HT-29 (cell line): ENCODE measurements at regions not wholly inside any gene's neighbourhood (a gene's known extent, or its start where the extent isn't known, plus 50 kb on each side); places are given as distances from the start of the nearest gene placed in this dataset.
"Not testable (repeated sequence)": the region's sequence is repeated elsewhere in the genome, so short reads cannot be mapped to it uniquely, and the experiment has no call there.

Experiments used
- DNase-seq: peaks from one replicate; pipeline ENCODE4 v3.0.0-alpha.2; 2015; ENCODE audit warnings: low spot score

DNA sequence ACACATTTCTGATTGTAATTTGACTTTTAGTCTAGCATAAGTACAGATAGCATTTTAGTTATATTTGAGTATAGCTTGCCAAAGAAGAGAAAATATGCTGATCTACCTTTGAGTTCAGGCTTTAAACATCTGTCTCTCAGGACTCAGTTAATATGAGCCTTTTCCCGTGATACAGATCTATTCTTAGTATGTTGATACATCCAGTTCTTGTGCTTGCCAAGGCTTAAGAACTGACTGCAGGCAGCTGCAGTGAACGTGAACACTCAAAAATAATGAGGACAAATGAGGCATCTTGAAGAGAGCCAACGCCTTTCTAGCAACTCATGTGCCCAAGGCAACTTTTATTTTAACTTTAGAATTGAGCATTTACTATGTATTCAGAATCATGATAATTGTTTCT is 325.5 kb downstream of the SI start:
- DNase-seq = no peak

DNA sequence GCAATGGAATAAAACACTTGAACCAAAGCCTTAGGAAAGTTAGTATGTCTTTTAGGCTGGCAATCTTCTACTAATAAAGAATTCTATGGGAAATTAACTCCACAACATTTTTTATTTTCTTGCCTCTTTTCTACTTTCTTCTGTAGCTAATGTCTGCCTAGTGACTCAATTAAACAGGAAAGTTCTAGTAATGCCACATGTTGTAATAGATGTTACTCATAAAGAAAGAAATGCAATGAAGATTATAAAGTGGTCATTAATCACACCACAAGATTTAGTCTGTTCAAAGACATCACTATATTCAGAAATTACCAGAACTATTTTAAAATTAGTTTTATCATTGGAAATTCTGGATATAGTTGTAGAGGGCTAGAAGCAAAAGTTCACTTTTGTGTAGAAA is 329.7 kb downstream of the SI start:
- DNase-seq = no peak

DNA sequence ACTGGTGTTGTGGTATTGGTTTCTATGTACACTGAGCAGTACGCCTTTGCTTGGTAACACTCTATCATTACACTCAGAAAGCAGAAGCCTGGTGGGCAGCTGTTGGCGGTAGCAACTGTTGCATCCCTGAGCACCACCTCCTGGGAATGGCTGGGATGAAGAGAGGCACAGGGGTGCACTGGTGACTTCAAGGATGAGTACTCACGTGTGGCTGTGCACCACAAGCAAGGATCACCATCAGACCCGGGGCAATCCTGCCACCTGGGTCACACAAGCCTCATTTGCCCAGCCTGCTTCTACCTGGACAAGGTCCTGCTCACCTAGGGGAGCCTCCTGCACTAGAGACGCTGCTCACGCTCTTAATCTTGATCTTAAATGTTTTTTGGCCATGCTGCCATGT is 336.4 kb downstream of the SI start:
- no peak for DNase-seq

DNA sequence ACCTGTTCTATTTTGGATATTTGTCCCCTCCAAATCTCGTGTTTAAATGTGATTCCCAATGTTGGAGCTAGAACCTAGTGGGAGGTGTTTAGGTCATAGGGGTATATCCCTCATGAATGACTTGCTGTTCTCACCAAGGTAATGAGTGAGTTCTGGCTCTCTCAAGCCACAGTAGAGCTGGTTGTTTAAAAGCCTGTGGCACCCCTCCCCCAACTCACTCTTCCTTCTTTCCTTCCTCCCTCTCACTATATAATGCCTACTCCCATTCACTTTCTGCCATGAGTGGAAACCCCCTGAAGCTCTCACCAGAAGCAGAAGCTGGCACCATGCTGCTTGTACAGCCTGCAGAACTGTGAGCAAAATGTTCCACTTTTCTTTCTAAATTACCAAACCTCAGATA is 341.1 kb downstream of the SI start:
- DNase-seq = no peak

DNA sequence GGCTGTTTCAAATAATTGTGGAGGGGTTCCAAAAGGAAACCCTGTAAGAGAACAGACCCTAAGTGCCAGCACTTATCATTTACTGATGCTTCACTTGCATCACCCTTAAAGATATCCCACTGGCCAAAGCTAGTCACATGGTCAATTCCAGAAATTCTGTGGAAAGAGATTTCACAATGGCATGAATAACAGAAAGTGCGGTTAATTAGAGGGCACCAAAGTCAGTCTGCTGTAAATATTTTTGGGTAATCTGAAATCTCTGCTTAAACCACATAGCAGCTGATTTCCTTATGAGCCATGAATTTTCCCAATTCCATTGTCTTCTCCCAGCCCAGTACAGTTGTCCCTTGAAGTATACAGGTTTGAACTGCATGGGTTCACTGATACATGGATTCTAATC is 346.1 kb downstream of the SI start:
- no peak for DNase-seq

DNA sequence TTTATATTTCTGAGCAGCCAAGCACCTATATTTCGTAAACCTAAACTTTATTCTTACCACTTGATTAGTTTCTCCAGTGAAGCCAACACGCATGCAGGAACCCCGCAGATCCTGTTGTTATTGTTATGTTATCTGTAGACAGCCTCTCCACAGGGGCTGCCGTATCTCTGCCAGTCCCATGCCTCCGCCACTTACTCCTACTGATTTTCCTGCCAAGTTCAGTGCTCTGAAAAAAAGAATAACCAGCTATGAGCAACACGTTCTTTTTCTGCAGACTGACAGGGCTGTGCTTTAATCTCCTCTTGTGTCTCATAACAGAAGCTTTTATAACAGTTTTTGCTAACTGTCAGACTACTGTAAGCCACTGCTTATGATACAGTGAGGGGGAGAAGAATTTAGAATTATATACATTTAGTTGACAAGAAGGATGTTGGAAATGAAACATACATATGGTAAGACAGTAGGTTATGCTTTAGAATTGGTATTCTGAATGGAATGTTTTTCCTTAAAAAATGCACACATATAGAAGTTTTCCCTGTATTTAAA is 347.4 kb downstream of the SI start:
- DNase-seq = no peak

DNA sequence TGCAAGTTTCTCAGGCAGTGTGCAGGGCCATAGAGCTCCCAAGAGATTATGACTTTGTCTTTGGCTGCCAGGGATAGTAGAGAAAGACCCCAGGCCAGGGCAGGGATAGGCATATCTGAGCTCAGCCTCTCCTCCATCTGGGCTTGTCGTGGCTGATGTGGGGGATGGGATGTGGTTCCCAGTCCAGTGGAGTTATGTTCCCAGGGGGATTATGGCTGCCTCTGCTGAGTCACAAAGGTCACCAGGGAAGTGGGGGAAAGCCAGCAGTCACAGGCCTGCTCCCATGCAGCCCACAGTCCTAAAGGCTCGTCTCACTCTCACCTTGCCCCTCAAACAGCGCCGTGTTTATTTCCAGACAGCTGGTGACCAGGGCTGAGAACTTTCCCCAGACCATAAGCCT is 354.9 kb downstream of the SI start:
- no peak for DNase-seq

DNA sequence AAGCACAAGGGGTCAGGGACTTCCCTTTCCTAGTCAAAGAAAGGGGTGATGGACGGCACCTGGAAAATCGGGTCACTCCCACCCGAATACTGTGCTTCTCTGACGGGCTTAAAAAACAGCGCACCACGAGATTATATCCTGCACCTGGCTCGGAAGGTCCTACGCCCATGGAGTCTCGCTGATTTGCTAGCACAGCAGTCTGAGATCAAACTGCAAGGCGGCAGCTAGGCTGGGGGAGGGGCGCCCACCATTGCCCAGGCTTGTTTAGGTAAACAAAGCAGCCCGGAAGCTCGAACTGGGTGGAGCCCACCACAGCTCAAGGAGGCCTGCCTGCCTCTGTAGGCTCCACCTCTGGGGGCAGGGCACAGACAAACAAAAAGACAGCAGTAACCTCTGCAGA is 375.5 kb downstream of the SI start:
- DNase-seq = not testable (repeated sequence)

DNA sequence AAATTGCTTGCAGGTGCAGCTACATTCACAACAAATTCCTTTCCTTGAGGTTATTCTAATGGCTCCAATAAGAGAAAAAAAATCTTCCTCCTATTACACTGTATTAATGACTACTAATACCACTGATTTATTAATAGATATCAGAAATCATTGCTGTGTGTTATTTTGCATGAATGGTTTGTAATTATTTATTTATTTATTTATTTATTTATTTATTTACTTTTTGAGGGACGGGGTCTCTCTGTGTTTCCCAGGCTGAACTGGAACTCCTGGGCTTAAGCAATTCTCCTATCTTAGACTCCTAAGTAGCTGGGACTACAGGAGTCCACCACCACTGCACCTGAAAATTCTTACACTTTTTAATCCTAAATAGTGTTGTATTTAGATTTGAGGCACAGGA is 390.4 kb downstream of the SI start:
- no peak for DNase-seq

DNA sequence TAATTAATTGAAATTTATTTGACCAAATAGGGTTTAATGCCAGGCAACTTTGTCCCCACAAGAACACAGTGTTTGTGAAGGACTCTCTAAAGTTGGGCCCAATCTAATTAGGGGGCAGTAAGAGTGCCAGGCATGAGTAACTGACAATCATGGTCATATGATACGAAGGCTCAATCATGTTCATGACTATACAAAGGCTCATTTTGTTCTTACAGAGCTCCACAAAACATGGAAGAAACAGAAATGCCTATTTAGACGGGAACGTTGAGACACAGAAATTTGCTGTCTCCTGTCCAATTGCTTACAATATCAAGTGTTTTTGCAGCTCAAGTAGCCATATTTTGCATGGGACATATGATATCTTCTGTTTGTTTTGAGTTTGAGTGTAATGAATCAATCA is 391.1 kb downstream of the SI start:
- DNase-seq = no peak

DNA sequence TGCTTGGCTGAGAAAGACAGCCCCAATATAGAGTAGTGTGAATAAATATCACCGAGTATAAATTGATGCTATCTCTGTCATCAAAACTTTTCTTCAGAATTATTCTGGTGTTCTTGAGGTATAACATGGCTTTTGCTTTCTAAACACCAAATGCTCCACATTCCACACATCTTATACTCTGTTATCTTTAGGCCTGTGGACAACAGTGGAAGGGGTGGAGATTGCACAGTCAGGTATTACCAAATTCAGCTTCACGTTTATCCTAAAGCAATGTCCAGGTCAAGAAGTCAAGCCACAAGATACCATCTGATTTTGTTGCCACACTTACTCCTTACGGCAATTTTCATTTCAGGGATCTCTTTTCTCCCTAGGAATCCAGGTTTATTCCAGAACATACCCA is 394.8 kb downstream of the SI start:
- no peak for DNase-seq

DNA sequence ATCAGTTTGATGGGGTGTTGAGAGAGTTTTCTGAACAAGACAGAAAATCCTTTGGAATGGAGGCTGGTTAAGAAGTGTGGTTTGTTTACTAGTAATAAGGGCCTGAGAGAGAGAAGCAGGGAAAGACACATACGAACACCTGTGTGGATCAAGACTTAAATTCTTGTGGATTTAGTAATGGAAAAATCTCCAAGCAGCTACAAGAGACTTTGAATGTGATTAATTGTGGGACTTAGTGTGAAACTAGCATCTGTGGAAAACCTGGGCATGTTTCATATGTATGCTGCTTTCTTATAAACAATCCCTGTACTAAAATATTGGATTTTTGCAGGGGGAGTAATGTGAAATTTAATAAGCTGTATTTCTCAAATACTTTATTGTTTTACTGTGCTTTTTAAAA is 399.1 kb downstream of the SI start:
- DNase-seq = no peak

DNA sequence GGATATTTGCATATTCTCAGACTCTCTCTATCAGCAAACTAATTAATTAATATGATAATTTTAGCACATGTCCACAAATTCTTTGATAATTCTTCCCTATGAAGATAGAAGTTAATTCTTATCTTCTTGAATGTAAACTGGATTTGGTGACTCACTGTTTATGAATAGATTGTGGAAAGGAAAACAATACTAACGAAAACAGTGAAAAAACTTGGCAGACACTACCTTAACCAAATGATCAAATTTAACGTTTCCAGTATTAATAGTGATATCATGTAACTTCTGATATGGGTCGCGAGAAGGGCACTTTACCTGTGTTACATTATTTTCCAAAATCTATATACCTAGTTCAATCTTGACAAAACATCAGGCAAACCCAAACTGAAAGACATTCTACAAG is 401.0 kb downstream of the SI start:
- no peak for DNase-seq

DNA sequence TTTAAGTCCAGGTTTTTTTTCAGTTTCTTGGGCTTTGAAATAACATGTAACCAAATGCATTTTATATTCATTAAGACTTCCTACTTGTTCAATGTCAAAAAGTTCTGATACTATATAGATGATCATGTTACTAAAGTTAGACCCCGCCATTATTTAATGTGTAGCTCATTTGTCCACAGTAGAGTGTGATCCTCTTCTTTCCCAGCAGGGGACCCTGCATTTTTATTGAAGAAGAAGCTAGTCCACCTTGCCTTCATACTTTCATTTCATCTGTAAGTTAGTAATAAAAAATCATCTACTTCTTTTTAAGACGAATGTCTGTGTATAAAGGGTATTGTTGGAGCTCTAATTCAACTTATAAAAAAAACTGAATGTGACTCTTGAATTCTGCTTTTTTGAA is 404.6 kb downstream of the SI start:
- peak; percentile 20 for DNase-seq

DNA sequence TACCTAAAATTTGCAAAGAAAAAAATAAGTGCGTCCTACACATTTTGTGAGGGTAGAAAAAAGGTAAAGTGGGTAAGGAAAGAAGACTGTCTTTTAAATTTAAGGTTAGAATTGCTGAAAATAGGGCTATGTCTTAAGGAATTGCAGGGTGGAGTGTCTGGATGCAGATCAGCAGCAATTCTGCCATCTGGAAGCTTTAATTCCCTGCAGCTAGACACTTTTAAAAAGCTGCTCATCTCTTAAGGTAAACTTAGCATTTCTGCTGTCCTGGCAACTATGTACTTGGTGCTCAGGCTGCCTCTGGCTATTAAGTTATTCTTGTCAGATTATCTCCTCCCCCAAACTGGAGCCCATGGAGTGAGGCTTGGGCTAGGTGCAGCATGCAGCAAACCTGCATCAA is 420.2 kb downstream of the SI start:
- no peak for DNase-seq

DNA sequence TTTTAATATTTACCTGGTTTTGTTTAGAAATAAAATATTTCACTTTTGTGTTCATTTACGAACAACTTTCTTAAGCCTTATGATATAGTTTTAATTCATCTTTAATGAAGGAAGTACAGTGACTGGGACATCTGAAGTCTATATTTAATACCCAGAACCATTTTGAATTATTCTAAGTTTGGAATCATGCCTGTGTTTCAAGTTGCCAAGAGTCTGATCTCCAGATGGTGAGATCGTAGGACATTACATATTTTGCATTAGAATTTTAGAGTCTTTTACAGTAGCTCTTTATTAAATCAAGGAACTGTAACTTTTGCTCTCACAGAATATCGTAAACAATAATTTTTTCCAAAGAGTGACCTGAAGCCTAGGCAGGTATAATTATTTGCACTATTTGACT is 420.7 kb downstream of the SI start:
- DNase-seq = no peak

DNA sequence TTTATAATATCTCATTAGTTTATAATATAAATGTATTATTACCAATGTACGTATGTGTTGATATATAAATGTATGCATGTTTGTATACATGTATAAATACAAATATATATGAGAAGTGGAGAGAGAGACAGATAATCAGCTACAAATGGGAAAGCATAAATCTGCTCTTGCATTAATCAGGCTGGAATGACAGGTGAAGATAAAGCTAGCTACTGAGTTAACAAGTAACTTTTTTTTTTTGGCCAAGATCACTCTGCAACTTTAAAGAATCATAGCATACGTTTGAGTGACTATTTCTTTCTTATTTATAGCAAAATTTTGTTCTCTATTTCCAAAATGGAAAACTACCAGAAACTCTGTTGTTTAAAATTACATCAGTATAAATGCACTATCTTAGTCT is 422.8 kb downstream of the SI start:
- no peak for DNase-seq

DNA sequence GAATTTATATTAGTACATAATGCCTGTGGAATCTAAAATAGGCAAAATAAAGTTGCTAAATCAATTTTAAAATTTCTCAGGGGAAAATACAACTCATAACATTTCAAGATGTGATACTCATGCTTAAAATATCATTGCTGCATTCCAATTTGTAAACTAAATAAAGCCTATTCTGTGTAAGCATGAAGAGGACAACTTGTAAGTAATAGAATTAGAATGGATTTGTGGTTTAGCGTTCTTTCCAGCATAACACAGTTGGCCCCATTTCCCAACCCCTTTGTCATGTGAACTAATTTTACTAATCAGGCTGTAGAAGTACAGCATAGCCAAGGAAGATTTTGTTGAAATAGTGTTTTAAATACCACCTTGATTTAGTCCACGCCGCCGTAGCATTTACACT is 437.2 kb downstream of the SI start:
- DNase-seq = no peak

DNA sequence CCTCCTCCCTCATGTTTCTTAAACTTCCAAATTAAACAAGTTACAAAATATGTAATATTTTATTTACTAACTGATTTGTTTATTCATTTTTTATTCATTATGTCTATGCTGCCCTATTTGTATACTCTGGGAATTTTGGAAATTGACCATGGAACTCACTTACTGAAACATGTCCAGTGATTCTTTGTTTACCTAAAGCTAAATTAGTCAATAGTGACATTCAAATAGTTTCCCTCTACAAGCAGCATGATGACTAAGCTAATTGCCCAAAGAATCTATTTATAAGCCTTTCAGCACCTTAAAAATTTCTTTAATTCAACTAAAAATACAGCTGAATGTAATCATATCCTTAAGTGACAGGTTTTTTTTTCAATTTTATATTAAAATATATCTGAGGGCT is 437.7 kb downstream of the SI start:
- no peak for DNase-seq

DNA sequence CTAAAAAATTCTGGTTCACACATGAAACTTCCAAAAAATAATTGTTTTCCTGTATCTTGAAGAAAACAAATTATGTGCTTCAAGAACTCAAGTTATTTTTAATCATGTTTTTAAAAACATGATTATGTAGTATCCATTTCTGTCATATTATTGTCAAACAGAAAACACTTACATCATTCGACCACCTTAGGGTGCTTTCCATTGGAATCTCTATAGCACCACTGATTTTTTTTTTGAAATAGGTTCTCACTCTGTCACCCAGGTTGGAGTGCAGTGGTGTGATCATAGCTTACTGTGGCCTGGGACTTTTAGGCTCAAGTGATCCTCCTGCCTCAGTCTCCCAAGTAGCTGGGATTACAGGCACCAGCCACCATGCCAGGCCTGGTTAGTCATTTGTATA is 457.3 kb downstream of the SI start:
- no peak for DNase-seq

DNA sequence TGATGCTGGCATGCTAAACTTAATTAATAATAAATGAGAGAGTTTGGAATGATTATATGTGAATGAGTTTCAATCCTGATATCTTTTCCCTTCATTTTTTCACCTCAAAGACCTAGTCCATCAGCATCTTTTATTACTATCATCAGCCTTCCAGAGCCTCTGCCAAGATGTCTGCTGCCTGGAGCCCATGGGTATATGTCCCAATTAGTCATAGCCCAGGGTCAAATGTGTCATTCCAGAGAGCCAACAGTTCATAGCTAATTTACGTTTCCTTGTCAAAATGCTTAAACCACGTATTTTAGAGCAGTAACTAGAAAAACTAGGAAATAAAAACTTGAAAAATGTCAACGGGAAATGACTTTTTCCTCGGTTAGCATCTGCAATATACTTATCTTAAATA is 457.9 kb downstream of the SI start:
- no peak for DNase-seq

DNA sequence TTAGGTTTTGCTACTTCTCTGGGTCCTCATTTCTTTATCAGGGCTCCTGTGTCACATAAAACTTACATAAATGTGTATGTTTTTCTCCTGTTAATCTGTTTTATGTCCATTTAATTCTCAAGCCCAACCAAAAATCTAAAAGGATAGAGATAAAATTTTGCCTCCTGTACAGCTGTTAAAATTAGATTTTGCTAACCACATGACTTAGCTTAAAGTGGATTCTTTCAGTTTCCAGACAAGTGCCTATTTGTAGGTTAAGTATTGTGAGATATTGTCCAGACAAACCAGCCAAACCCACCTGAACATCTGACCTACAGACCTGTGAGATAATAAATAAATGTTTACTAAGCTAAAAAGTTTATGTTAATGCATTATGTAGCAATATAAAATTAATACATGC is 465.5 kb downstream of the SI start:
- DNase-seq = no peak

DNA sequence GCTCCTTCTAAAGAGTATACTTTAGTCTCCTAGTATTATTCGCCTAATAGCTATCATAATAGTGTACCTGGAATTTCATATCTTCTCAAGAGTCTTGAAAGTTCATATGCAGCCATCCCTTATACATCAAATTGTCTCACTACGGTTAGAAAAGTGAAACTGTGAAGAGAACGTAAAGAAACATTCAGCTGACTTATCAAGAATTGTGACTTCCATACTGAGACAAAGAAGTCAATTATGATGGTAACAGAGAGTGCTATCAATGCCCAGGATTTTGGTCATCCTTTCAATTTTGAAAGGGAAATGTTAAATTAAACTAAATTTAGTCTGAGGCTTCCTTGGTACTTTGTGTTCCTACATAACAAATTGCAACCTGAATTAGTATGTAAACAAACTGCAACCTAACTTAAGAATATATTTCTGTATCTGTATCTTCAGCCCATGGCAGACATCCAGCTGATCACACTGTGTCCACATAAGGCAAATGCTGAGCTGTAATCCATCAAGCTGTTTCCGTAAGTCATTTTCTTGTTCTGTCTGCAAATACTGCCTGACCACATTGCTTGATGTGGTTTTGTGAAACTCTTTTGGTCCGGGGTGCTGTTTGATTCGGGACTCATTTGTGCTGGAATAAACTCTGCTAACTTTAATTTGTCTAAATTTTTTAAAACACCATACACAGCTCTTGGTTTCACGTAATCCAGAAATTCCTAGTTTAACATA is 469.6 kb downstream of the SI start:
- no peak for DNase-seq

DNA sequence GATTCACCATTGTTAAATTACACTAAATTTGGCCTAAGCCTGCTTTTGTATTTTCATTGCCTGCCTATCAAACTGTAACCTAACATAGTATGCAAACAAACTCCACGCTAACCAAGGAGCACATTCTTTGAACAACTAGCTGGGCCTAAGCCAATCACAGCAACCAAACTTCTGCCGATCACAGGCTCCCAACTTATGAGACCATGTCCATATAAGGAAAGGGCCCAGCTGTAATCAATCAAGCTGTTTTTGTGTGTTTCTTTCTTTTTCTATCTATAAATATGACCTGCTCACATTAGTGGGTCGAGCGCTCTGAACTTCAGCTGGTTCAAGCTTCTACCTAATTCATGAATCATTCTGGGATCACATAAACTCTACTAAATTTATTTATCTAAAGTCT is 473.6 kb downstream of the SI start:
- DNase-seq = no peak
